Breast epithelium (tissue), 3 donors: ENCODE measurements at regions not wholly inside any gene's neighbourhood (a gene's known extent, or its start where the extent isn't known, plus 50 kb on each side); places are given as distances from the start of the nearest gene placed in this dataset.

Source experiments
- POLR2AphosphoS5 ChIP-seq, 3 donors: sonication (generic); formaldehyde crosslinking; IDR thresholded peaks; one replicate each; pipeline ENCODE4 v1.6.1; 2017; ENCODE audit warnings: antibody characterized with exemption in 3 of 3
- TF ChIP-seq, protein P1 (sequence below), 3 donors: fragments of 450-650 bp; IDR thresholded peaks; one replicate each; pipeline ENCODE4 v1.5.1; 2016 to 2017; ENCODE audit warnings: antibody characterized with exemption in 3 of 3, mild to moderate bottlenecking in 3 of 3, moderate library complexity in 3 of 3

DNA sequence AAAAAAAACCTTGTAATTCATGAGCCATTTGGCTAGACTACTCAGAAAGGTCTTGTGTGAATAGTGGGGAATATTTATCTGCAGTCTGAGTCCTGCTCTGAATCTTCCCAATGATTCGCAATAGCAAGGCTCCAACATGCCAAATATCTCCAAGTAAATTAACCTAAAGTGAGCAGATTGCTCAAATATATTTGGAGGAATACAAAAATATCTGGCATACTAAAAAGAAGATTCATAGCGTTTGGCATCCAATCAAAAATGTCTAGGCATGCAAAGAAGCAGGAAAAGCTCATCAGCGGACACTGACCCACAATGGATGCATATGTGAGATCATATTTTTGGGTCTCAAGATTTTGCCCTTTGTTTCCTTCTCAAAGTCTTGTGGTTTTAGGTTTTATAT lies 800.9 kb downstream of the NLGN4Y start:
- no peak for TF ChIP-seq POLR2AphosphoS5 (IDR thresholded peaks at IDR 0.05)
- TF ChIP-seq, protein P1, sequence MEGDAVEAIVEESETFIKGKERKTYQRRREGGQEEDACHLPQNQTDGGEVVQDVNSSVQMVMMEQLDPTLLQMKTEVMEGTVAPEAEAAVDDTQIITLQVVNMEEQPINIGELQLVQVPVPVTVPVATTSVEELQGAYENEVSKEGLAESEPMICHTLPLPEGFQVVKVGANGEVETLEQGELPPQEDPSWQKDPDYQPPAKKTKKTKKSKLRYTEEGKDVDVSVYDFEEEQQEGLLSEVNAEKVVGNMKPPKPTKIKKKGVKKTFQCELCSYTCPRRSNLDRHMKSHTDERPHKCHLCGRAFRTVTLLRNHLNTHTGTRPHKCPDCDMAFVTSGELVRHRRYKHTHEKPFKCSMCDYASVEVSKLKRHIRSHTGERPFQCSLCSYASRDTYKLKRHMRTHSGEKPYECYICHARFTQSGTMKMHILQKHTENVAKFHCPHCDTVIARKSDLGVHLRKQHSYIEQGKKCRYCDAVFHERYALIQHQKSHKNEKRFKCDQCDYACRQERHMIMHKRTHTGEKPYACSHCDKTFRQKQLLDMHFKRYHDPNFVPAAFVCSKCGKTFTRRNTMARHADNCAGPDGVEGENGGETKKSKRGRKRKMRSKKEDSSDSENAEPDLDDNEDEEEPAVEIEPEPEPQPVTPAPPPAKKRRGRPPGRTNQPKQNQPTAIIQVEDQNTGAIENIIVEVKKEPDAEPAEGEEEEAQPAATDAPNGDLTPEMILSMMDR (IDR thresholded peaks at IDR 0.05): no peak
